CD4-positive, alpha-beta T cell (primary cell): ENCODE measurements at regions not wholly inside any gene's neighbourhood (a gene's known extent, or its start where the extent isn't known, plus 50 kb on each side); places are given as distances from the start of the nearest gene placed in this dataset.

Experiments used
- ATAC-seq: fragments of 200-7000 bp; cut with Tn5 transposase; one replicate; pipeline ENCODE4 v1.10.0; 2022; ENCODE audit warnings: mild to moderate bottlenecking; ENCODE audit not compliant: poor library complexity
- CTCF ChIA-PET: fragments of 350-600 bp; sonication (Branson Sonifier 250); formaldehyde crosslinking; loops from one replicate; lab custom pipeline; 2021; ENCODE audit warnings: antibody characterized with exemption, inconsistent platforms; lab: Charles Lee
- POLR2A ChIA-PET: fragments of 350-600 bp; sonication (Branson Sonifier 250); formaldehyde crosslinking; loops from one replicate; lab custom pipeline; 2021; ENCODE audit warnings: antibody characterized with exemption, inconsistent platforms; lab: Charles Lee
- DNase-seq, 14 experiments: peaks; one replicate each; pipeline ENCODE4 v3.0.0-alpha.2; 2013 to 2020; ENCODE audit warnings: mixed read lengths in 2 of 14
- H3K27ac ChIP-seq, 2 donors: one replicate each; pipeline versions ENCODE4 v1.5.1 to v1.7.0; 2013; ENCODE audit warnings: low read length in 2 of 2, low read depth in 1 of 2, mild to moderate bottlenecking in 1 of 2
- H3K27me3 ChIP-seq, 2 experiments: 1 replicate in 1 of 2; 2 replicates in 1 of 2; pipeline versions ENCODE4 v1.6.1 to v1.7.0; 2013; ENCODE audit warnings: low read length in 2 of 2, control low read depth in 1 of 2, mild to moderate bottlenecking in 1 of 2, moderate library complexity in 1 of 2; ENCODE audit not compliant: insufficient read depth in 2 of 2, control insufficient read depth in 1 of 2
- H3K36me3 ChIP-seq: one replicate; pipeline ENCODE4 v1.6.1; 2013; ENCODE audit warnings: low read length, control low read depth; ENCODE audit not compliant: insufficient read depth
- H3K4me1 ChIP-seq: one replicate; pipeline ENCODE4 v1.6.1; 2013; ENCODE audit warnings: low read length, control low read depth; ENCODE audit not compliant: insufficient read depth
- H3K4me3 ChIP-seq: one replicate; pipeline ENCODE4 v1.5.1; 2013; ENCODE audit warnings: mild to moderate bottlenecking, low read length, moderate library complexity
- H3K9me3 ChIP-seq, 2 experiments: 1 replicate in 1 of 2; 2 replicates in 1 of 2; pipeline versions ENCODE4 v1.6.1 to v1.7.0; 2013; ENCODE audit warnings: low read length in 2 of 2, mild to moderate bottlenecking in 2 of 2, control low read depth in 1 of 2, moderate library complexity in 1 of 2; ENCODE audit not compliant: control insufficient read depth in 1 of 2, insufficient read depth in 1 of 2
- H3K27ac Mint-ChIP-seq: one replicate; pipeline ENCODE4 v1.8.0; 2020; ENCODE audit warnings: mixed read lengths
- H3K27me3 Mint-ChIP-seq: one replicate; pipeline ENCODE4 v1.8.0; 2021; ENCODE audit warnings: mixed read lengths
- H3K36me3 Mint-ChIP-seq: one replicate; pipeline ENCODE4 v1.8.0; 2021; ENCODE audit warnings: low read depth, mixed read lengths
- H3K4me1 Mint-ChIP-seq: one replicate; pipeline ENCODE4 v1.8.0; 2021; ENCODE audit warnings: low read depth, mixed read lengths
- H3K4me3 Mint-ChIP-seq: one replicate; pipeline ENCODE4 v1.8.0; 2020; ENCODE audit warnings: mild to moderate bottlenecking, mixed read lengths
- H3K9me3 Mint-ChIP-seq: one replicate; pipeline ENCODE4 v1.8.0; 2020; ENCODE audit warnings: mixed read lengths
- CTCF ChIP-seq: fragments of 200-600 bp; IDR thresholded peaks from one replicate; pipeline ENCODE4 v1.8.0; 2022; ENCODE audit warnings: antibody characterized with exemption, mild to moderate bottlenecking
- intact Hi-C, 2 experiments: fragments of 100-400 bp; cut with DNase I in 1 of 2; cut with micrococcal nuclease in 1 of 2; formaldehyde crosslinking; loops; one replicate each; pipeline versions ENCODE4 v1.15.1 to v1.9.0; 2023 to 2025; cut with DNase I, micrococcal nuclease

- TF ChIP-seq CTCF: no peak
- no peak for DNase-seq
- intact Hi-C loops: no loop called here
- Histone ChIP-seq H3K9me3 (no peaks in the 10 kb centered on the region), H3K27me3 (no peaks in the 10 kb centered on the region), H3K4me1 (no peaks in the 10 kb centered on the region), H3K36me3 (no peaks in the 10 kb centered on the region), H3K27ac (no peak overlapping the region), H3K4me3 (no peak overlapping the region)
- ATAC-seq: no peak
- Mint-ChIP-seq H3K4me1 (no peaks in the 10 kb centered on the region), H3K36me3 (no peaks in the 10 kb centered on the region), H3K27me3 (peaks cover 8% of the 10 kb centered on the region), H3K27ac (no peak overlapping the region), H3K9me3 (no peaks in the 10 kb centered on the region), H3K4me3 (no peak overlapping the region)
- POLR2A ChIA-PET: no interaction called here
- CTCF ChIA-PET: no interaction called here
Observed at GRCh38 chr2:156837635-156838370, 401.6 kb downstream of the GPD2 start.

- no peak for DNase-seq
- no peaks in the 10 kb centered on the region for H3K36me3 ChIP-seq
- no peaks in the 10 kb centered on the region for H3K36me3 Mint-ChIP-seq
- H3K9me3 ChIP-seq: no peaks in the 10 kb centered on the region
- H3K4me3 Mint-ChIP-seq: no peak overlapping the region
- TF ChIP-seq CTCF: no peak
- H3K9me3 Mint-ChIP-seq: no peaks in the 10 kb centered on the region
- no peaks in the 10 kb centered on the region for H3K4me1 ChIP-seq
- H3K4me1 Mint-ChIP-seq: no peaks in the 10 kb centered on the region
- ChIA-PET CTCF (no interaction called here), POLR2A (no interaction called here)
- no peaks in the 10 kb centered on the region for H3K27me3 ChIP-seq
- no peak overlapping the region for H3K4me3 ChIP-seq
- H3K27me3 Mint-ChIP-seq: peaks cover 8% of the 10 kb centered on the region
- H3K27ac ChIP-seq: no peak overlapping the region
- H3K27ac Mint-ChIP-seq: no peak overlapping the region
- ATAC-seq: no peak
- intact Hi-C loops: no loop called here
Observed at GRCh38 chr2:156841321-156841720, 405.1 kb downstream of the GPD2 start.

- TF ChIP-seq CTCF: no peak
- DNase-seq (no peak), ATAC-seq (no peak)
- Histone ChIP-seq H3K27me3 (no peaks in the 10 kb centered on the region), H3K4me1 (no peaks in the 10 kb centered on the region), H3K27ac (no peak overlapping the region), H3K4me3 (no peak overlapping the region), H3K36me3 (no peaks in the 10 kb centered on the region), H3K9me3 (no peaks in the 10 kb centered on the region)
- Mint-ChIP-seq H3K4me3 (no peak overlapping the region), H3K27ac (no peak overlapping the region), H3K9me3 (no peaks in the 10 kb centered on the region), H3K4me1 (no peaks in the 10 kb centered on the region), H3K36me3 (no peaks in the 10 kb centered on the region), H3K27me3 (no peaks in the 10 kb centered on the region)
- ChIA-PET POLR2A (no interaction called here), CTCF (no interaction called here)
- intact Hi-C loops: no loop called here
Observed at GRCh38 chr2:156845806-156846558, 409.8 kb downstream of the GPD2 start.
